ENCODE measurements at regions not wholly inside any gene's neighbourhood (a gene's known extent, or its start where the extent isn't known, plus 50 kb on each side); places are given as distances from the start of the nearest gene placed in this dataset.

- DNase-seq, result no peak
These were observed 1000.2 kb downstream of the TLE4 start for GRCh38 chr9:80571953-80572352.

- DNase-seq, result no peak
These were observed 997.5 kb downstream of the TLE4 start for GRCh38 chr9:80569236-80569635.

DNA sequence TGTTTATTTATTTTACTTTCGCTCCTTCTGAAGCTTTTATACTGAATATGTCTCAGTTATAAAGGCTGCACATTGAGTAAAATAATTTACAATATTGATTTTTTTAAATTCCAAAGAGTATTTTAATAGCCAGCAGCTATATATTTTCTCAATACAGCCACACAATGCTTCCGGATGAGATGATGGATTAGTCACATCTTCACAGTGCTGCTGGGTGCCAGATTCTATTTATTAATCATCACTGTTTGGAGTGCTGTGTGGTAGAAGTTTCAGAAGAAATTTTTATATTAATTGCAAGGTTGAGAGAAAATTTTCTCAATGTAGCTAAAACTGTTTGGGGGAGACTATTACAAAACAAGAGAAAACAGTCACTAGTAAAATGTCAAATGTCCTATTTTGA lies 989.8 kb downstream of the TLE4 start:
- no peak for DNase-seq

DNA sequence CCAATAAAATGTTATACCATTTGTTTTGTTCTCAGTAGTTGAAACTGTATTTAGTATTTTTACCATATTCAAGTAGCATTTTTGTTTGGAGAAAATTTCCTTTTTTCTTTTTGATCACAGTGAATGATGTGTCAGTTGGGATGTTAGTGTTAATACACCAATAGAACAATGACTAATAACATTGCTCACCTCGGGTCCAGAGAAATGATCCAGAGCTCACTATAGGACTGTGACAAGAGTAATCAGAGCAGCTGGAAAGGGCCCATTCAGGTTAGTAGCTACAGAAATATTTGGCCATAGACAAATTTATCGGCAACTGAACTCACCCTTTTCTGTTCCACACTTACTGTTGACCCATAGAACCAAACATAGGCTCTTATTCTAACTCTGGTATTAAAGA lies 989.2 kb downstream of the TLE4 start:
- DNase-seq, result no peak

DNA sequence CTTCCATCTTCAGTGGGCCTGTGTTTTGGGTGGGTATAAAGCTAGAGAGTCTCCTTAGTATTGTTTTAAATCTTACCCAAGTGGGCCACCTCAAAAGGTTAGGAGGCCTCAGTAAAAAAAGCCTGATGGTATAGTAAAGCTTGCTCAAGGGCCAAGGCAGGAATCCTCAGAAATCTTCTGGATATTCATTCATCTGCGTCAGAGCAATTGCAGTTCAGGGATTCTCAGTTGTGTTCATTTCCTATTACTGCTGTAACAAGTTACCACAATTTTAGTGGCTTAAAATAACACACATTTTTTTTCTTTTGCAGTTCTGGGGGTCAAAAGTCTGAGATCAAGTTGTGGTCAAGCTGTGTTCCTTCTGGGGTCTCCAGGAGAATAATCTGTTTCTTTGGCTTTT lies 985.5 kb downstream of the TLE4 start:
- DNase-seq, result no peak

- DNase-seq, result no peak
These were observed 984.9 kb downstream of the TLE4 start for GRCh38 chr9:80556631-80557030.

DNA sequence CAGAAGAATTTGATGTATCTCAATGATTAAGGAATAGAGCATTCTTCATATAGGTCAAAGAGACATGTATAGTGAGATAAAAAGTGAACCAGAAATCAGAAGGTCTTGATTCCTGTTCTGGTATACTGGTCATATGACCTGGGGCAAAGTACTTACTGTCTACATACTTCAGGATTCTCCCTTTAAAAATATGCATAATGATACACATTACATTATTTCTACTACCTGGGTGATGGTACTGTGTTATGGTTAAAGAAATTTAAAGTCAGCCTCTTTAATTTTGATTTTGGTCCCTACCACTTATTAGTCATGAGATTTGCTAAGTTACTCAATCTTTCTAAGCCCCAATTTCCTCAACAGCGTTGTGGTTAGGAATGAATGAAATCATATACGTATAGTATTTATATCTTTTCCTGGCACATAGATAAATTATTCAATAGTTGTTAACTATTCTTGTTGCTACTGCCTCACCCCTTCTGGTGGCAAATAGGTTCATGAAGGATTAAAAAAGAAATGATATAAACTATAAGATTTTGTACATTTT lies 984.1 kb downstream of the TLE4 start:
- DNase-seq, result no peak

GRCh38 chr9:80554856-80555255 lies 983.1 kb downstream of the TLE4 start:
- no peak for DNase-seq

- no peak for DNase-seq
These were observed 982.5 kb downstream of the TLE4 start for GRCh38 chr9:80554301-80554700.

DNA sequence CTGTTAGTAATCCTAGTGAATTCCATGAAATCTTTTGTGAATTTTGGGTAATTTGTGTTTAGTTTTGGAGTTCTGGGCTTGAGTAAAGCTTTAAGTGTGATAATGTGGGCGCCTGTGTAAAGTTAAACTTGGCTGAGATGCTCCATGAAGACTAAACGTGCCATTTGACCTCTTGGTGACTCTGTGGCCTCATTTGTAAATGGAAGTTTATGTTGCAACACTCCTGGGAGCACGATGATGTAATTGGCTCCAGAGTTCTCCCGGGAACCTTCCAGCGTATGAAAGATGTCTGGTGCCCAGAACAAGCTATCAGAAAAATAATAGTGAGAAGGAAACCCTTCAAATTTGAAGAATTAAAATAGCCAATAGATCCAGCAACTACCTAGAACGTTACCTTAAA lies 981.2 kb downstream of the TLE4 start:
- no peak for DNase-seq

DNA sequence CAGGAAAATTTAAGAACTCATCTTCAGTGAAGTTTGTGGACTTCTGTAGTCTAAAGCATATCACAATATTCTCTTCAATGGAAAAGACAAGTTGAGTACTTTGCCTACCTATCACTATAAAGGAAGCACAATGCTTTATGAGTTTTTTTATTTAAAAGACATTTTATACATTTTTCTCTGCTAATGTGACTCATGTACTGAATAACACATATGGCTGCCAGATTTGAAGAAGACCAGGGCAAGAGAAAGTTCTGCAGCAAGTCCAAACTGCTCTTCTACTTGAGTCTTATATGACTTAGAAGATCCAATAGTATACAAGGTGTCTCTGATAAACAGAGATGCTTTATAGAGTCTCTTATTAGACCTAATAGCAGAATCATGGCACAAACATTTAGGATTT lies 978.4 kb downstream of the TLE4 start:
- DNase-seq, result no peak

DNA sequence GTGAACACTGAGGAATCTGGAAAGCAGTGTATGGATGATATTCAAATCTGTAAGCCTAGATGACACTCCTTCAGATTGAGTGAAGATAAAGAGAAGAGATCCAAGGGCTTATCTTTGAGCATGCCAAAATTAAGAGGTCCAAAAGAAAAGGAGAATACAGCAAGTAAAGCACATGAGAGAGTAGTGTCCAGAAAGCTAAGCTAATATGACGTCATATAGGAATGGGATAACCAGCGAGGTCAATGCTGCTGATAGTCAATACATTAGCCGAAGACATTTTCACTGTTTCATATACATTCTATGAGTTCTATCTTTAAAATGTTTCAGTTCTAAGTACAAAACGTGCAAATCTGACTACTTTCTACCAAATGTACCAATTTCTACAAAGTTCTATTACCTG lies 975.8 kb downstream of the TLE4 start:
- no peak for DNase-seq

DNA sequence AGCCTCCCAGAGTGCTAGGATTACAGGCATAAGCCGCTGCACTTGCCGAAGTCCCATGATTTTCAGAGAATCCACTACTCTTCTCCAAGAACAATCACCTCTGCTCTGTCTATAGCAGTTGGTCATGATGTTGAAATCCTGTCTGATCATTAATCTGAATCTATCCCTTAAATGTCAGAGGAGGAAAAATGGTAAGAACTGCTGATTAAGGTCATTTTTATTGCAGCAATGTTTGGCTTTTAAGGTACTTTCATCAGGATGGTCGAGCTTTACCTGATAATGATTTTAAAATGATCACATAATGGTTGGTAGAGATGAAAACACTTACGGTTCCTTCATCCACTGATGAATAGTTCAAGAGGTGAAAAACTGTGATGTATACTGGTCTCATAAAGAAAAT lies 968.6 kb downstream of the TLE4 start:
- no peak for DNase-seq

GRCh38 chr9:80538976-80539375 lies 967.2 kb downstream of the TLE4 start:
- DNase-seq, result no peak

GRCh38 chr9:80522465-80522864 lies 950.7 kb downstream of the TLE4 start:
- DNase-seq, result no peak

DNA sequence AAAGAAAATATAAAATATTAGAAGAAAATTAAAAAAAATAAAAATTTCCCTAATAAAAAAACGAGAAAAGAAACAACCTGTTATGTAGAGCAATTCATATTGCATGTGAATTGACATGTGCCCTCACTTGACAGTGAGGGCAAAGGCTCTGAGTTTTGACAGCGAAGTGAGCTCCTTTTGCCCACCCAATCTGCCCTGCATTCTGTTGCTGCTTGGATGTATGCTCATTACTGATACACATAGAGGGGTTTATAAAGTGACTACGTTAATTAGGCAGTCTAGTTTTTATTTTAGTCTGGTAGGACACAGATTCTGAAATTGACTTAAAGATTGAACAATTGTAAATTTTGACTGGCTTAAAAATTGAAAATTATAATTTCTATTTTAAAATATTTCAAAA lies 949.4 kb downstream of the TLE4 start:
- no peak for DNase-seq

DNA sequence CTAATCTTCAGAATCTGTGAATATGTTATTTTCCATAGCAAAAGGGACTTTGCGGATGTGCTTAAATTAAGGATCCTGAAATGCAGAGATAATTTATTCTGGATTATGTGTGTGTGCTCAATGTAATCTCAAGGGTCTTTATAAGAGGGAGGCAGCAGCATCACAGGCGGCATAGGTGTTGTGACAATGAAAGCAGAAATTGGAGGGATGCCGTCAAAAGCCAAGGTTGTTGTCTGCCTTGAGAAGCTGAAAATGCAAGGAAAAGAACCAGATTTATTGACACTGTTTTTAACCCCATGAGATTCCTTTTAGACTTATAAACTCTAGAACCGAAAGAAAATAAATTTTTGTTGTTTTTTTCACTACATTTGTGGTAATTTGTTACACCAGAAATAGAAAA lies 948.5 kb downstream of the TLE4 start:
- DNase-seq, result no peak

GRCh38 chr9:80518441-80518840 lies 946.7 kb downstream of the TLE4 start:
- DNase-seq, result no peak

DNA sequence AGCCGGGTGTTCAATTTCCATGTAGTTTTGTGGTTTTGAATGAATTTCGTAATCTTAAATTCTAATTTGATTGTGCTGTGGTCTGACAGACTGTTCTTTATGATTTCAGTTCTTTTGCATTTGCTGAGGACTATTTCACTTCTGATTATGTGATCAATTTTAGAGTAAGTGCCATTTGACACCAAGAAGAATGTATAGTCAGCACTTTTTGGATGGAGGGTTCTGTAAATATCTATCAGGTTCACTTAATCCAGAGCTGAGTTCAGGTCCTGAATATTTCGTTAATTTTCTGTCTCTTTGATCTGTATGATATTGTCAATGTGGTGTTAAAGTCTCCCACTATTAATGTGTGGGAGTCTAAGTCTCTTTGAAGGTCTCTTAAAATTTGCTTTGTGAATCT lies 944.9 kb downstream of the TLE4 start:
- no peak for DNase-seq

- no peak for DNase-seq
These were observed 937.6 kb downstream of the TLE4 start for GRCh38 chr9:80509358-80509757.

DNA sequence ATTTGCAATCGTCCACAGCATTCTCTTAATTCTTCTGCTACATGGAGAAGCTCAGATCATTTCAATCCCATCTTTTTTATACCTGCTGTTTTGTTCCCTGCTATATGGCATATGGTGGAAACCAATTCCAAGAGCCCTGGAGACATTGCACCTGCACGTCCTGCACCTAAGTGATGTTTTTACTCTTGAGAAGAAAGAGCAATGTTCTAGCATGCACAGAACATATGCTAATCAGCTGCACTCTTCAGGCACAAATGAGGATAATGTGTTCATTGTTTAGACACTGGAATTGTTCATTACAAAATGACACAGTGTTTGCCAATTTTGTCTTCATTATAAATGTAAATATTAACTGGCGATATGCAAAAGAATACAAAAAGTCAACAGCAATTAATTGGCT lies 935.8 kb downstream of the TLE4 start:
- no peak for DNase-seq

- no peak for DNase-seq
These were observed 933.0 kb downstream of the TLE4 start for GRCh38 chr9:80504601-80505230.

GRCh38 chr9:80503671-80504281 lies 932.0 kb downstream of the TLE4 start:
- DNase-seq, result no peak

GRCh38 chr9:80502306-80502705 lies 930.5 kb downstream of the TLE4 start:
- no peak for DNase-seq

- no peak for DNase-seq
These were observed 929.9 kb downstream of the TLE4 start for GRCh38 chr9:80501635-80502034.
